ENCODE measurements at regions not wholly inside any gene's neighbourhood (a gene's known extent, or its start where the extent isn't known, plus 50 kb on each side); places are given as distances from the start of the nearest gene placed in this dataset.

DNA sequence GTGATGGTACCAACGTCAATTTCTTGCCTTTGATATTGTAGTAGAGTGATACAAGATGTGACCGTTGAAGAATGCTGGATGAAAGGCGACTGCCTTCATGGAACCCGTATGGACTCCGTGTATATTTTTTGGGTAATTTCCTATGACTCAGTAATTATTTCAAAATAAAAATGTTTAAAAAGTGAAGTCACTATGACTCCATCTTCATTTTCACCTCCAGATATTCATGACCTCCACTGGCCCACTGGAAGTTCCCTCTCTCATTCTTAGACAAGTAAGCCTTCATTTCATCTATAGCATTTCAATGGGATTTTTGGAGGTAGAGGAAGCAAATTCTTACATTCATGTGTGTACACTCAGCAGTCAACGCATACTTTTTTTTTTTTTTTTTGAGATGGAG lies 111.8 kb upstream of the NUDT7 start:
- no peak for DNase-seq

DNA sequence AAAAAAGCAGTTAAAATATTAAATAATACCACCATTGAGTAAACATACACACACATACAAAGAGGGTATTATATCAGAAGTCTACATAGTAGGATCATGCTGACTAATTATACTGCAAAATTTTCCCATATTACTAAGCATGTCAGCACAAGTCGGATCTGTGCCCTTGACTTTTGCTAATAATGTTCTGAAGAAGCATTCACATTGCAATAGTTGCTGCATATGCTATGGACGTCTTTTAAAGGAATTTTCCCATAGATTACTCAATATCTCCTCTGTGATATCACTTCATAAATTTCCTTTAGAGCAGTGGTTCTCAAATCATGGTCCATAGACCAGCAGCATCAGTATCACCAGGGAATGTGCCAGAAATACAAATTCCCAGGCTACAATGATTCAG lies 110.9 kb upstream of the NUDT7 start:
- no peaks in the 10 kb centered on the region for H3K27me3 ChIP-seq (ENCODE audit: insufficient read depth, low read depth, severe bottlenecking)
- no peaks in the 10 kb centered on the region for H3K36me3 ChIP-seq
- no peak overlapping the region for H3K4me3 ChIP-seq (ENCODE audit: low read depth, low read length)
- H3K9me3 ChIP-seq (ENCODE audit: severe bottlenecking) = no peaks in the 10 kb centered on the region
- no peak for DNase-seq
- no peak for TF ChIP-seq CTCF (IDR thresholded peaks at IDR 0.05; ENCODE audit: low read depth, low read length)
- H3K27ac ChIP-seq = no peak overlapping the region

More for the DNA sequence above, 111.8 kb upstream of the NUDT7 start:
- no peak overlapping the region for H3K4me3 ChIP-seq (ENCODE audit: low read depth, low read length)
- H3K36me3 ChIP-seq = no peaks in the 10 kb centered on the region
- H3K27me3 ChIP-seq (ENCODE audit: insufficient read depth, low read depth, severe bottlenecking) = no peaks in the 10 kb centered on the region
- no peak for TF ChIP-seq CTCF (IDR thresholded peaks at IDR 0.05; ENCODE audit: low read depth, low read length)
- no peak overlapping the region for H3K27ac ChIP-seq
- H3K9me3 ChIP-seq (ENCODE audit: severe bottlenecking) = no peaks in the 10 kb centered on the region

- no peaks in the 10 kb centered on the region for H3K9me3 ChIP-seq (ENCODE audit: severe bottlenecking)
- no peak for TF ChIP-seq CTCF (IDR thresholded peaks at IDR 0.05; ENCODE audit: low read depth, low read length)
Measured at GRCh38 chr16:77612596-77612995, 109.7 kb upstream of the NUDT7 start.

DNA sequence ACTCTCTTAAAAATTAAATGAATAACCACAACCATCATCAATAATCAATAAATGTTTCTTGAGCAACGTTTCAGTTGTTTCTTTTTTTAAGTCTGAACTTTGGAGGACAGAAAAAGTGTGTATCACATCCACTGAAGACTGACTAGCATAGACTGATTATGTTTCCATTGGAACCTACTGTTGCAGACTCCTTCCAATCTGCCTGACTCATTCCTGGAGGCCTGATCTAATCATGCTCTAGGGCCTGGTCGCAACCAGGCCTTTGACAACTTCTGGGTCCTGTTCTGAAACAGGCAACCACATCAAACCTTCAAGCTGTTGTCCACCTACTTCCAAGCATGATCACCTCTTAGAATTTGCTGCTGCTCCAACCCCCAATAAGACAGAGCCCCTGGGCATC lies 109.2 kb upstream of the NUDT7 start:
- no peaks in the 10 kb centered on the region for H3K9me3 ChIP-seq (ENCODE audit: severe bottlenecking)
- no peak overlapping the region for H3K27ac ChIP-seq
- TF ChIP-seq CTCF (IDR thresholded peaks at IDR 0.05; ENCODE audit: low read depth, low read length) = no peak
- H3K27me3 ChIP-seq (ENCODE audit: insufficient read depth, low read depth, severe bottlenecking) = no peaks in the 10 kb centered on the region
- H3K36me3 ChIP-seq = no peaks in the 10 kb centered on the region
- no peak for DNase-seq
- H3K4me3 ChIP-seq (ENCODE audit: low read depth, low read length) = no peak overlapping the region

More at GRCh38 chr16:77612596-77612995, 109.7 kb upstream of the NUDT7 start:
- H3K27ac ChIP-seq = no peak overlapping the region
- no peak overlapping the region for H3K4me3 ChIP-seq (ENCODE audit: low read depth, low read length)
- DNase-seq = no peak
- H3K36me3 ChIP-seq = no peaks in the 10 kb centered on the region
- no peaks in the 10 kb centered on the region for H3K27me3 ChIP-seq (ENCODE audit: insufficient read depth, low read depth, severe bottlenecking)

DNA sequence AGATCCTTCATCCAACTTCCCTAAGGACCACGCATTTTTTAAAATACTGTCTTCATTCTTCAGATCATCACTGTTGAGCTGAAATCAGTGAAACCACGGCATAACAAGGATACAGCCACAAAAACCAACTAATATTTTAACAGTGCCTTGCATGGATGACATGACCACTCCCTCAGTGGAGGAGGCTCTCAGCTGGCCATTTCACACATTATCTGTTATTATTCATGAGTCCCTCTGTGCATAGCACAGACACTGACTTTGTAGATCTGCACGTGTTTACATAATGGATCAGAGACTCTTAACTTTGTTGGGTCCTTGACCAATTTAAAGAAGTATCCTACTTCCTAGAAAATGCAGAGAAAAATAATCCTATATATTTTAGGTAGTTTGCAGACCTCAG lies 104.8 kb upstream of the NUDT7 start:
- no peak for DNase-seq
- H3K27me3 ChIP-seq (ENCODE audit: insufficient read depth, low read depth, severe bottlenecking) = no peaks in the 10 kb centered on the region
- H3K4me3 ChIP-seq (ENCODE audit: low read depth, low read length) = no peak overlapping the region
- no peaks in the 10 kb centered on the region for H3K36me3 ChIP-seq
- TF ChIP-seq CTCF (IDR thresholded peaks at IDR 0.05; ENCODE audit: low read depth, low read length) = no peak
- no peak overlapping the region for H3K27ac ChIP-seq
- no peaks in the 10 kb centered on the region for H3K9me3 ChIP-seq (ENCODE audit: severe bottlenecking)

DNA sequence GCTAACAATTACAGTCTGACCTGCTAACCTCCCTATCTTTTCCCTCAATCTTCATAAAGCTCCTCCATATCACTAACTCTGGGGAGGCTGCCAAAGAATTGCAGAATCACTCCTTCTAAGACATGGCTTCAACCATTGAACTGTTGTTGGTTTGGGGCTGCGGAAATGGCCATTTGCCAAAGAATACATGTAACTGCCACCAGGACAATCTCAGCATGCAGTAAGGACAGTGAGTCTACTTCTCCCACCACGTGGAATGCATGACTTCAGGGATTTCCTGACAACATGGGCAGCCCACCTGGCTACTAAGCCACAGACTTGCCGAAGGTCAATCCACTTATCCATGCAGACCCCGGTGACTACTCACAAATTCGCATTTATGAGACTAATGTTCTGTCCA lies 104.3 kb upstream of the NUDT7 start:
- Histone ChIP-seq H3K36me3 (no peaks in the 10 kb centered on the region), H3K4me3 (ENCODE audit: low read depth, low read length) (no peak overlapping the region), H3K27ac (no peak overlapping the region), H3K9me3 (ENCODE audit: severe bottlenecking) (no peaks in the 10 kb centered on the region), H3K27me3 (ENCODE audit: insufficient read depth, low read depth, severe bottlenecking) (no peaks in the 10 kb centered on the region)
- TF ChIP-seq CTCF (IDR thresholded peaks at IDR 0.05; ENCODE audit: low read depth, low read length) = no peak
- DNase-seq = no peak

Measured in WERI-Rb-1 (cell line).